Activated CD8-positive, alpha-beta T cell treated with anti-CD3 and anti-CD28 coated beads for 36 hours (primary cell): ENCODE measurements at regions not wholly inside any gene's neighbourhood (a gene's known extent, or its start where the extent isn't known, plus 50 kb on each side); places are given as distances from the start of the nearest gene placed in this dataset.

Experiments used
- ATAC-seq: fragments of 200-7000 bp; cut with Tn5 transposase; one replicate; pipeline ENCODE4 v1.10.0; 2021; ENCODE audit warnings: mild to moderate bottlenecking, moderate library complexity
- CTCF ChIA-PET: fragments of 350-600 bp; sonication (Branson Sonifier 250); formaldehyde crosslinking; loops from one replicate; lab custom pipeline; 2021; ENCODE audit warnings: antibody characterized with exemption; lab: Charles Lee
- POLR2A ChIA-PET: fragments of 350-600 bp; sonication (Branson Sonifier 250); formaldehyde crosslinking; loops from one replicate; lab custom pipeline; 2021; ENCODE audit warnings: antibody characterized with exemption; lab: Charles Lee
- DNase-seq: peaks from one replicate; pipeline ENCODE4 v3.0.0-alpha.2; 2020
- H3K27ac Mint-ChIP-seq: one replicate; pipeline ENCODE4 v1.8.0; 2021; ENCODE audit warnings: mild to moderate bottlenecking, mixed read lengths
- H3K27me3 Mint-ChIP-seq: one replicate; pipeline ENCODE4 v1.8.0; 2021; ENCODE audit warnings: mixed read lengths
- H3K36me3 Mint-ChIP-seq: one replicate; pipeline ENCODE4 v1.8.0; 2021; ENCODE audit warnings: low read depth, mixed read lengths
- H3K4me1 Mint-ChIP-seq: one replicate; pipeline ENCODE4 v1.8.0; 2021; ENCODE audit warnings: low read depth, mixed read lengths
- H3K4me3 Mint-ChIP-seq: one replicate; pipeline ENCODE4 v1.8.0; 2021; ENCODE audit warnings: mild to moderate bottlenecking, moderate library complexity, mixed read lengths
- H3K9me3 Mint-ChIP-seq: one replicate; pipeline ENCODE4 v1.8.0; 2021; ENCODE audit warnings: mixed read lengths
- CTCF ChIP-seq: fragments of 200-600 bp; IDR thresholded peaks from one replicate; pipeline ENCODE4 v1.8.0; 2022; ENCODE audit warnings: antibody characterized with exemption, mild to moderate bottlenecking
- intact Hi-C: fragments of 100-400 bp; cut with micrococcal nuclease; formaldehyde crosslinking; loops from one replicate; pipeline ENCODE4 v1.10.0; 2022

GRCh38 chr9:86773422-86773945, 173.8 kb downstream of the GAS1 start:
- DNase-seq (no peak), ATAC-seq (no peak)
- no peak overlapping the region for H3K27ac Mint-ChIP-seq
- ChIA-PET POLR2A (no interaction called here), CTCF (no interaction called here)
- peaks cover 1% of the 10 kb centered on the region for H3K27me3 Mint-ChIP-seq
- intact Hi-C loops: no loop called here
- no peak for TF ChIP-seq CTCF
- H3K4me1 Mint-ChIP-seq: no peaks in the 10 kb centered on the region
- H3K36me3 Mint-ChIP-seq: no peaks in the 10 kb centered on the region
- H3K9me3 Mint-ChIP-seq: no peaks in the 10 kb centered on the region
- no peak overlapping the region for H3K4me3 Mint-ChIP-seq

- intact Hi-C loops: no loop called here
- CTCF ChIA-PET: no interaction called here
- ATAC-seq: no peak
- no peaks in the 10 kb centered on the region for H3K36me3 Mint-ChIP-seq
- H3K4me3 Mint-ChIP-seq: no peak overlapping the region
- POLR2A ChIA-PET: no interaction called here
- no peak overlapping the region for H3K27ac Mint-ChIP-seq
- DNase-seq: no peak
- peaks cover 1% of the 10 kb centered on the region for H3K27me3 Mint-ChIP-seq
- TF ChIP-seq CTCF: no peak
- no peaks in the 10 kb centered on the region for H3K4me1 Mint-ChIP-seq
- no peaks in the 10 kb centered on the region for H3K9me3 Mint-ChIP-seq
Observed at GRCh38 chr9:86772635-86772993, 174.7 kb downstream of the GAS1 start.

- CTCF ChIA-PET: no interaction called here
- intact Hi-C loops: no loop called here
- H3K36me3 Mint-ChIP-seq: no peaks in the 10 kb centered on the region
- no peaks in the 10 kb centered on the region for H3K4me1 Mint-ChIP-seq
- H3K27ac Mint-ChIP-seq: no peak overlapping the region
- ATAC-seq: no peak
- DNase-seq: no peak
- H3K27me3 Mint-ChIP-seq: peaks cover 1% of the 10 kb centered on the region
- POLR2A ChIA-PET: no interaction called here
- no peak overlapping the region for H3K4me3 Mint-ChIP-seq
- no peaks in the 10 kb centered on the region for H3K9me3 Mint-ChIP-seq
- TF ChIP-seq CTCF: no peak
Observed at GRCh38 chr9:86771941-86772634, 175.2 kb downstream of the GAS1 start.

- DNase-seq (no peak), ATAC-seq (no peak)
- intact Hi-C loops: no loop called here
- H3K27ac Mint-ChIP-seq: no peak overlapping the region
- H3K27me3 Mint-ChIP-seq: peaks cover 1% of the 10 kb centered on the region
- no peak for TF ChIP-seq CTCF
- ChIA-PET CTCF (no interaction called here), POLR2A (no interaction called here)
- H3K36me3 Mint-ChIP-seq: no peaks in the 10 kb centered on the region
- H3K4me1 Mint-ChIP-seq: no peaks in the 10 kb centered on the region
- H3K9me3 Mint-ChIP-seq: no peaks in the 10 kb centered on the region
- no peak overlapping the region for H3K4me3 Mint-ChIP-seq
Observed at GRCh38 chr9:86771420-86771819, 175.9 kb downstream of the GAS1 start.

- DNase-seq (no peak), ATAC-seq (no peak)
- Mint-ChIP-seq H3K4me3 (no peak overlapping the region), H3K9me3 (no peaks in the 10 kb centered on the region), H3K27ac (no peak overlapping the region), H3K36me3 (no peaks in the 10 kb centered on the region), H3K4me1 (no peaks in the 10 kb centered on the region), H3K27me3 (peaks cover 1% of the 10 kb centered on the region)
- CTCF ChIA-PET: no interaction called here
- TF ChIP-seq CTCF: no peak
- POLR2A ChIA-PET: no interaction called here
- intact Hi-C loops: no loop called here
Observed at GRCh38 chr9:86768709-86769108, 178.6 kb downstream of the GAS1 start.
